HEK293T (cell line): ENCODE measurements at regions not wholly inside any gene's neighbourhood (a gene's known extent, or its start where the extent isn't known, plus 50 kb on each side); places are given as distances from the start of the nearest gene placed in this dataset.

Experiments used
- CTCF ChIA-PET: fragments of 350-600 bp; formaldehyde crosslinking; extraction: SDS; loops from one replicate; lab custom pipeline; 2021; ENCODE audit warnings: antibody characterized with exemption, inconsistent platforms; lab: Yijun Ruan, JAX
- POLR2A ChIA-PET: fragments of 350-600 bp; formaldehyde crosslinking; extraction: SDS; loops from one replicate; lab custom pipeline; 2020; ENCODE audit warnings: antibody characterized with exemption, inconsistent platforms; lab: Yijun Ruan, JAX
- DNase-seq: peaks from one replicate; pipeline ENCODE4 v3.0.0; 2012; ENCODE audit warnings: mixed read lengths; ENCODE audit errors: extremely low spot score
- ARNT ChIP-seq: fragments of 450-650 bp; IDR thresholded peaks from 2 replicates; pipeline ENCODE4 v1.6.1; 2017; ENCODE audit warnings: mild to moderate bottlenecking
- BHLHE40 ChIP-seq: fragments of 450-650 bp; IDR thresholded peaks from 2 replicates; pipeline ENCODE4 v1.6.1; 2016; ENCODE audit warnings: mild to moderate bottlenecking, moderate library complexity, borderline replicate concordance
- CTBP1 ChIP-seq: fragments of 450-650 bp; IDR thresholded peaks from 2 replicates; pipeline ENCODE4 v1.6.1; 2016; ENCODE audit warnings: borderline replicate concordance
- ELF4 ChIP-seq: fragments of 450-650 bp; IDR thresholded peaks from 2 replicates; pipeline ENCODE4 v1.6.1; 2017; ENCODE audit warnings: antibody characterized with exemption
- FOXA1 ChIP-seq: fragments of 450-650 bp; IDR thresholded peaks from 2 replicates; pipeline ENCODE4 v1.6.1; 2016; ENCODE audit warnings: mild to moderate bottlenecking
- FOXK2 ChIP-seq: fragments of 450-650 bp; IDR thresholded peaks from 2 replicates; pipeline ENCODE4 v1.6.1; 2016; ENCODE audit warnings: mild to moderate bottlenecking
- HDGF ChIP-seq: fragments of 450-650 bp; IDR thresholded peaks from 2 replicates; pipeline ENCODE4 v1.6.1; 2017; ENCODE audit warnings: antibody characterized with exemption, borderline replicate concordance
- L3MBTL2 ChIP-seq: fragments of 450-650 bp; conservative IDR thresholded peaks from 2 replicates; pipeline ENCODE4 v1.6.1; 2016; ENCODE audit warnings: mild to moderate bottlenecking
- LEF1 ChIP-seq: fragments of 450-650 bp; IDR thresholded peaks from 2 replicates; pipeline ENCODE4 v1.6.1; 2017; ENCODE audit warnings: mild to moderate bottlenecking, borderline replicate concordance
- NFRKB ChIP-seq: fragments of 450-650 bp; IDR thresholded peaks from 2 replicates; pipeline ENCODE4 v1.6.1; 2016; ENCODE audit warnings: mild to moderate bottlenecking, moderate library complexity
- PKNOX1 ChIP-seq: fragments of 450-650 bp; IDR thresholded peaks from 2 replicates; pipeline ENCODE4 v1.6.1; 2016
- SP1 ChIP-seq: fragments of 450-650 bp; IDR thresholded peaks from 2 replicates; pipeline ENCODE4 v1.6.1; 2017
- SUZ12 ChIP-seq: fragments of 450-650 bp; IDR thresholded peaks from 2 replicates; pipeline ENCODE4 v1.6.1; 2016; ENCODE audit warnings: mild to moderate bottlenecking
- TARDBP ChIP-seq: fragments of 450-650 bp; IDR thresholded peaks from 2 replicates; pipeline ENCODE4 v1.6.1; 2016
- ZNF384 ChIP-seq: fragments of 450-650 bp; IDR thresholded peaks from 2 replicates; pipeline ENCODE4 v1.6.1; 2016

DNA sequence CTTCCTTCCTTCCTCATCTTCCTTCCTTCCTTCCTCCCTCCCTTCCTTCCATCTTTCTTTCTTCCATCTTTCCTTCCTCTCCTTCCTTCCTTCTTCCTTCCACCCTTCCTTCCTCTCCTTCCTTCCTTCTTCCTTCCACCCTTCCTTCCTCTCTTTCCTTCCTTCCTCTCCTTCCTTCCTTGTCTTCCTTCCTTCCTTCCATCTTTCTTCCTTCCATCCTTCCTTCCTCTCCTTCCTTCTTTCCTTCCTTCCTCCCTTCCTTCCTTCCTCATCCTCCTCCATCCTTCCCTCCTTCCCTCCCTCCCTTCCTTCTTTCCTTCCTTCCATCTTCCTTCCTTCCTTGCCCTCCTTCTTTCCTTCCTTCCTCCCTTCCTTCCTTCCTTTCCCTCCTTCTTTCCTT lies 361.4 kb upstream of the TSHZ2 start:
- TF ChIP-seq NFRKB (no peak), BHLHE40 (no peak), SUZ12 (no peak), L3MBTL2 (no peak), ARNT (no peak), LEF1 (no peak), PKNOX1 (no peak), TARDBP (no peak), FOXA1 (no peak), ELF4 (no peak), FOXK2 (no peak), ZNF384 (no peak), HDGF (no peak), SP1 (no peak)
- no peak for DNase-seq
- ChIA-PET CTCF (no interaction called here), POLR2A (no interaction called here)

DNA sequence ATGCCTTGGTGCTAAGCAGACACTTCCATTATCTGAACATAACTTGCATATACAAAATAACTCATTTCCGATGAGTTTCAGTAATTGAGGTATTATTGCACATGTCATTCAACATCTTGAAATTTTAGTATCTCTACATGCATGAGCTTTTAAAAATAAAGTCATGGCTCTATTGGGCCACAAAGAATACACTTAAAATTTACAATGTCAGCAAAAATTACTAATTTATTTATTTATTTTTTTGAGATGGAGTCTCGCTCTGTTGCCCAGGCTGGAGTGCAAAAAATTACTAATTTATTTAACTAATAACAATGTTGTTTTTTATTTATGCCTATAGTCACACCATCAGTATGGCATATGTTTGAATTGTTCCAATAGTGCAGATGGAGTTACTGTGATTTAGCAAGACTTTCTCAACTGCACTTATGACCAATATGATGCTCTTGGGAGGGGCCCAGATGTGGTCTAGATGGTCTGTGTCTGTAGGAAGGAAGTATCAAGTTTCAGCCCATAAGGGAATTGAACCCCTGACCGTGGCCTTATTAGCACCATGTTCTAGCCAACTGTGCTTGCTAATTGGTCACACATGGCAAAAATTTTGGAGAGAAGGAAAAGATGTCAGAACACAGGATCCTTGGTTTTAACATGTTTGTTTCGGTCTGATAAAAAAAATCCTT lies 370.7 kb upstream of the TSHZ2 start:
- ChIA-PET POLR2A (no interaction called here), CTCF (no interaction called here)
- no peak for DNase-seq
- TF ChIP-seq BHLHE40 (no peak), ARNT (no peak), FOXK2 (no peak), ZNF384 (no peak), HDGF (no peak), CTBP1 (no peak), NFRKB (no peak), PKNOX1 (no peak)

- no peak for DNase-seq
- no peak for TF ChIP-seq HDGF
- no peak for TF ChIP-seq SUZ12
- ChIA-PET POLR2A (no interaction called here), CTCF (interaction anchor here (0.6 kb wide), 1 partner anchor 379 kb away, joined by 9 read pairs; no protein-coding TSS in a partner anchor)
These were observed 375.9 kb upstream of the TSHZ2 start for GRCh38 chr20:52596256-52596655.

DNA sequence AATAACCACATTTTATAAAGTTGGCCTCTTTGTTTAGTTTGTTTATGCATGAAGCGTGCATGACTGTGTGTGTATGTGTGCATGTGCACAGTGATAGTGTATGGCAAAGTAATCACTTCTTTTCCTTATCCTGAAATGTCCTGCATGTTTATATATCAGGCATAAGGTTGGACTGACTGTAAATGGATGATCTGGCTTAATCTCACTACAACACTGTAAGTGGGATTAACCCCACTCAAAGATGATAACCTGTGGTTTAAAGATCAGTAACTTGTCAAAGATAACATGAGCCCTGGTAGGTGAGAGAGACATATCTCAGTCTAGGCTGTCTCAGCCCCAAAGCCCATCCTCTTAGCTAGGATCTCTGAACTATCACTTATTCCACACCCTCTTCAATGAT lies 376.6 kb upstream of the TSHZ2 start:
- ChIA-PET CTCF (no interaction called here), POLR2A (no interaction called here)
- DNase-seq: no peak
- TF ChIP-seq ARNT: no peak

DNA sequence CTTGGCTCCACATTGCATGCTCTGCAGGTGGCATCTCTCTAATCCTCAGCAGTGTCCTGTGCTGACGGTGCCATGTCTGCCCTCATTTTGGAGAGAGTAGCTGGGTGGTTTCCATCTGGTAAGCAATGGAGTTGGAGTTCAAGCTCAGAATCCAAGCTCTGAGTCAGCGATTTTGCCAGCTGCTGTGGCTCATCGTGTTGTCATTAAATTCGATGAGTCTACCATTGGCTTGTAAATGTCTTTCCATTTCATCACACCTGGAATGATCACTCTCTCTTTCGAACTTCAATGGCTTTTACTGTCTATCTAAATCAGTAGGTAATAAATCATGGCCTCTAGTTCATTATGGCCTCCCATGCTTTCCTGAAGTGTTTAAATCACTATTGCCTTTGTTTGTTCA lies 378.5 kb upstream of the TSHZ2 start:
- no peak for TF ChIP-seq PKNOX1
- TF ChIP-seq ELF4: no peak
- no peak for TF ChIP-seq ZNF384
- no peak for TF ChIP-seq ARNT
- no peak for TF ChIP-seq CTBP1
- TF ChIP-seq NFRKB: no peak
- TF ChIP-seq L3MBTL2: no peak
- TF ChIP-seq HDGF: no peak
- ChIA-PET CTCF (no interaction called here), POLR2A (no interaction called here)
- no peak for DNase-seq

- DNase-seq: no peak
- TF ChIP-seq SUZ12: no peak
- no peak for TF ChIP-seq FOXA1
- POLR2A ChIA-PET: no interaction called here
- CTCF ChIA-PET: no interaction called here
These were observed 379.6 kb upstream of the TSHZ2 start for GRCh38 chr20:52592567-52592966.

- no peak for DNase-seq
- ChIA-PET CTCF (no interaction called here), POLR2A (no interaction called here)
- TF ChIP-seq HDGF (no peak), LEF1 (no peak), SP1 (no peak), L3MBTL2 (no peak), BHLHE40 (no peak), SUZ12 (no peak), CTBP1 (no peak), FOXK2 (no peak), NFRKB (no peak), ELF4 (no peak), ZNF384 (no peak), PKNOX1 (no peak)
These were observed 382.1 kb upstream of the TSHZ2 start for GRCh38 chr20:52590100-52590499.
